GM12878 (cell line): ENCODE measurements at regions not wholly inside any gene's neighbourhood (a gene's known extent, or its start where the extent isn't known, plus 50 kb on each side); places are given as distances from the start of the nearest gene placed in this dataset.

ENCODE experiments used
- ATAC-seq: fragments of 200-7000 bp; cut with Tn5 transposase; 3 replicates; pipeline ENCODE4 v1.9.1; 2020; ENCODE audit warnings: mild to moderate bottlenecking, moderate library complexity
- BruUV-seq: library from RNA; stranded (reverse); fragments of 400-500 nt; replicated peaks from 2 replicates; lab custom pipeline; 2021; lab: Mats Ljungman, UMichigan
- CTCF ChIA-PET: fragments of 300-600 bp; sonication (Branson Sonifier 250); formaldehyde crosslinking; extraction: SDS; loops from one replicate; lab custom pipeline; 2021; ENCODE audit warnings: inconsistent platforms; lab: Yijun Ruan, JAX
- POLR2A ChIA-PET: fragments of 350-600 bp; formaldehyde crosslinking; extraction: SDS; loops from one replicate; lab custom pipeline; 2021; ENCODE audit warnings: inconsistent platforms; lab: Charles Lee
- RAD21 ChIA-PET: fragments of 300-600 bp; sonication (Branson Sonifier 250); formaldehyde crosslinking; loops from one replicate; lab custom pipeline; 2023; ENCODE audit warnings: antibody characterized with exemption; ENCODE audit not compliant: unreplicated experiment; lab: Charles Lee
- SMC1A ChIA-PET: fragments of 300-600 bp; sonication (Branson Sonifier 250); formaldehyde crosslinking; loops from one replicate; lab custom pipeline; 2023; ENCODE audit not compliant: unreplicated experiment, uncharacterized antibody; lab: Charles Lee
- DNase-seq: peaks from one replicate; pipeline ENCODE4 v3.0.0-alpha.2; 2011; ENCODE audit warnings: low read depth, low spot score
- FAIRE-seq: peaks from 3 replicates; lab custom pipeline; 2011; peaks lifted over from hg19 to GRCh38; lab: Jason Lieb, UNC
- H2AFZ ChIP-seq: 2 replicates; pipeline ENCODE4 v1.6.0; 2011; ENCODE audit warnings: low read depth, low read length, control low read depth; ENCODE audit not compliant: control insufficient read depth
- H3K27ac ChIP-seq: 2 replicates; pipeline ENCODE4 v1.5.1; 2011; ENCODE audit warnings: control low read depth; ENCODE audit not compliant: control insufficient read depth, insufficient read depth
- H3K27me3 ChIP-seq, 2 experiments: replicated peaks in 1 of 2; 2 replicates each; pipeline versions ENCODE4 v1.6.0 to v1.6.1; 2011; ENCODE audit warnings: low read length in 1 of 2; ENCODE audit not compliant: control insufficient read depth in 2 of 2, insufficient read depth in 2 of 2
- H3K36me3 ChIP-seq, 2 experiments: 2 replicates each; pipeline ENCODE4 v1.5.1; 2011; ENCODE audit warnings: low read length in 1 of 2; ENCODE audit not compliant: control insufficient read depth in 2 of 2, insufficient read depth in 2 of 2
- H3K4me1 ChIP-seq: 2 replicates; pipeline ENCODE4 v1.6.1; 2011; ENCODE audit warnings: mild to moderate bottlenecking, low read length, moderate library complexity, mixed read lengths; ENCODE audit not compliant: control insufficient read depth, insufficient read depth
- H3K4me2 ChIP-seq: 2 replicates; pipeline ENCODE4 v1.6.0; 2011; ENCODE audit warnings: control low read depth; ENCODE audit not compliant: control insufficient read depth, insufficient read depth
- H3K4me3 ChIP-seq: fragments of 200-600 bp; sonication (generic); 2 replicates; pipeline ENCODE4 v1.5.1; 2016
- H3K79me2 ChIP-seq: 2 replicates; pipeline ENCODE4 v1.6.0; 2011; ENCODE audit warnings: low read length; ENCODE audit not compliant: control insufficient read depth, insufficient read depth
- H3K9ac ChIP-seq: 2 replicates; pipeline ENCODE4 v1.8.0; 2011; ENCODE audit warnings: low read length, control low read depth, mixed read lengths; ENCODE audit not compliant: control insufficient read depth, insufficient read depth
- H3K9me3 ChIP-seq: replicated peaks from 3 replicates; pipeline ENCODE4 v1.5.1; 2011; ENCODE audit warnings: mild to moderate bottlenecking, low read length; ENCODE audit not compliant: control insufficient read depth, insufficient read depth
- H4K20me1 ChIP-seq: 2 replicates; pipeline ENCODE4 v1.6.0; 2011; ENCODE audit not compliant: control insufficient read depth, insufficient read depth
- BCLAF1 ChIP-seq: fragments of 450-650 bp; IDR thresholded peaks from 2 replicates; pipeline ENCODE4 v1.6.1; 2017; ENCODE audit warnings: antibody characterized with exemption, mild to moderate bottlenecking, moderate library complexity
- CHD4 ChIP-seq: fragments of 200-600 bp; sonication (generic); IDR thresholded peaks from 2 replicates; pipeline ENCODE4 v1.6.1; 2016; ENCODE audit warnings: mild to moderate bottlenecking
- FOXK2 ChIP-seq: fragments of 450-650 bp; IDR thresholded peaks from 2 replicates; pipeline ENCODE4 v1.6.1; 2017; ENCODE audit warnings: mild to moderate bottlenecking, moderate library complexity
- KAT2A ChIP-seq: conservative IDR thresholded peaks from 2 replicates; pipeline ENCODE4 v1.6.1; 2011; ENCODE audit warnings: low read depth, low read length; ENCODE audit not compliant: control insufficient read depth
- NRF1 ChIP-seq: conservative IDR thresholded peaks from 2 replicates; pipeline ENCODE4 v1.6.1; 2011; ENCODE audit warnings: mild to moderate bottlenecking, low read depth, low read length, improper control_type of control experiment
- PML ChIP-seq: IDR thresholded peaks from 2 replicates; pipeline ENCODE4 v1.6.1; 2012; ENCODE audit warnings: low read length, inconsistent platforms
- SIX5 ChIP-seq: IDR thresholded peaks from 2 replicates; pipeline ENCODE4 v1.6.1; 2011; ENCODE audit warnings: mild to moderate bottlenecking, low read depth, low read length, moderate library complexity; ENCODE audit not compliant: severe bottlenecking
- SMAD1 ChIP-seq: fragments of 450-650 bp; IDR thresholded peaks from 2 replicates; pipeline ENCODE4 v1.6.1; 2018; ENCODE audit warnings: mild to moderate bottlenecking, low read depth; ENCODE audit not compliant: partially characterized antibody
- WGBS: methylation state at CpG from one replicate; pipeline ENCODE4 v1.1.6; 2016; ENCODE audit warnings: low lambda C conversion rate; ENCODE audit not compliant: insufficient replicate concordance, insufficient coverage; ENCODE audit errors: missing lambda C conversion rate; 5-methylcytosine and 5-hydroxymethylcytosine counted together
- in situ Hi-C: fragments of 300-500 bp; cut with MboI; formaldehyde crosslinking; loops from 9 replicates; pipeline ENCODE4 v1.14.3; 2018; ENCODE audit warnings: mixed read lengths
- intact Hi-C: fragments of 100-400 bp; cut with micrococcal nuclease; formaldehyde crosslinking; loops from one replicate; pipeline ENCODE4 v1.14.2; 2022; ENCODE audit not compliant: unreplicated experiment
- TF ChIP-seq, protein P1 (sequence below), 3 experiments: IDR thresholded peaks in 2 of 3; conservative IDR thresholded peaks in 1 of 3; 2 replicates each; pipeline ENCODE4 v1.5.1; 2011; ENCODE audit warnings: low read depth in 3 of 3, low read length in 3 of 3, mild to moderate bottlenecking in 3 of 3, control low read depth in 2 of 3, moderate library complexity in 2 of 3, inconsistent platforms in 1 of 3, mixed read lengths in 1 of 3; ENCODE audit not compliant: control insufficient read depth in 2 of 3, insufficient read depth in 1 of 3; ENCODE audit errors: extremely low read depth in 1 of 3
- TF ChIP-seq, protein P2 (sequence below): fragments of 450-650 bp; IDR thresholded peaks from 2 replicates; pipeline ENCODE4 v1.6.1; 2017; ENCODE audit warnings: mild to moderate bottlenecking, low read depth, inconsistent platforms; ENCODE audit not compliant: poor library complexity, severe bottlenecking
- TF ChIP-seq, protein P3 (sequence below): fragments of 450-650 bp; IDR thresholded peaks from 2 replicates; pipeline ENCODE4 v1.6.1; 2017; ENCODE audit warnings: mild to moderate bottlenecking, moderate library complexity
- TF ChIP-seq, protein P4 (sequence below): IDR thresholded peaks from 2 replicates; pipeline ENCODE4 v1.6.1; 2012; ENCODE audit warnings: low read depth, low read length, improper control_type of control experiment

- H3K4me2 ChIP-seq: no peak overlapping the region
- H3K4me1 ChIP-seq: peaks cover 12% of the 10 kb centered on the region
- no TSS peak for BruUV-seq
- RAD21 ChIA-PET: no interaction called here
- H3K36me3 ChIP-seq: no peaks in the 10 kb centered on the region; a peak in 1 of 4 replicates
- DNase-seq: no peak
- in situ Hi-C loops (no loop called here), intact Hi-C loops (no loop called here)
- no peak overlapping the region for H3K4me3 ChIP-seq
- H2AFZ ChIP-seq: no peak overlapping the region
- WGBS: 89% methylated on average over 6 of the region's 6 CpGs
- no peaks in the 10 kb centered on the region for H4K20me1 ChIP-seq
- H3K27ac ChIP-seq: no peak overlapping the region
- SMC1A ChIA-PET: no interaction called here
- ATAC-seq: no peak
- no peak for FAIRE-seq
- peaks cover 14% of the 10 kb centered on the region for H3K79me2 ChIP-seq
- POLR2A ChIA-PET: no interaction called here
- CTCF ChIA-PET: no interaction called here
- H3K27me3 ChIP-seq: no peaks in the 10 kb centered on the region
- H3K9me3 ChIP-seq: no peaks in the 10 kb centered on the region
- H3K9ac ChIP-seq: no peak overlapping the region
- TF ChIP-seq CHD4 (no peak), SIX5 (no peak), FOXK2 (no peak), NRF1 (no peak), PML (no peak), KAT2A (no peak), BCLAF1 (no peak), SMAD1 (no peak)
- TF ChIP-seq, protein P1, sequence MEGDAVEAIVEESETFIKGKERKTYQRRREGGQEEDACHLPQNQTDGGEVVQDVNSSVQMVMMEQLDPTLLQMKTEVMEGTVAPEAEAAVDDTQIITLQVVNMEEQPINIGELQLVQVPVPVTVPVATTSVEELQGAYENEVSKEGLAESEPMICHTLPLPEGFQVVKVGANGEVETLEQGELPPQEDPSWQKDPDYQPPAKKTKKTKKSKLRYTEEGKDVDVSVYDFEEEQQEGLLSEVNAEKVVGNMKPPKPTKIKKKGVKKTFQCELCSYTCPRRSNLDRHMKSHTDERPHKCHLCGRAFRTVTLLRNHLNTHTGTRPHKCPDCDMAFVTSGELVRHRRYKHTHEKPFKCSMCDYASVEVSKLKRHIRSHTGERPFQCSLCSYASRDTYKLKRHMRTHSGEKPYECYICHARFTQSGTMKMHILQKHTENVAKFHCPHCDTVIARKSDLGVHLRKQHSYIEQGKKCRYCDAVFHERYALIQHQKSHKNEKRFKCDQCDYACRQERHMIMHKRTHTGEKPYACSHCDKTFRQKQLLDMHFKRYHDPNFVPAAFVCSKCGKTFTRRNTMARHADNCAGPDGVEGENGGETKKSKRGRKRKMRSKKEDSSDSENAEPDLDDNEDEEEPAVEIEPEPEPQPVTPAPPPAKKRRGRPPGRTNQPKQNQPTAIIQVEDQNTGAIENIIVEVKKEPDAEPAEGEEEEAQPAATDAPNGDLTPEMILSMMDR (IDR thresholded peaks at IDR 0.05 in 2 of 3, conservative IDR thresholded peaks at IDR 0.05 in 1 of 3; ENCODE audit: control insufficient read depth in 2 of 3, extremely low read depth in 1 of 3, insufficient read depth in 1 of 3, low read depth in 3 of 3, low read length in 3 of 3): no peak
- TF ChIP-seq, protein P2, sequence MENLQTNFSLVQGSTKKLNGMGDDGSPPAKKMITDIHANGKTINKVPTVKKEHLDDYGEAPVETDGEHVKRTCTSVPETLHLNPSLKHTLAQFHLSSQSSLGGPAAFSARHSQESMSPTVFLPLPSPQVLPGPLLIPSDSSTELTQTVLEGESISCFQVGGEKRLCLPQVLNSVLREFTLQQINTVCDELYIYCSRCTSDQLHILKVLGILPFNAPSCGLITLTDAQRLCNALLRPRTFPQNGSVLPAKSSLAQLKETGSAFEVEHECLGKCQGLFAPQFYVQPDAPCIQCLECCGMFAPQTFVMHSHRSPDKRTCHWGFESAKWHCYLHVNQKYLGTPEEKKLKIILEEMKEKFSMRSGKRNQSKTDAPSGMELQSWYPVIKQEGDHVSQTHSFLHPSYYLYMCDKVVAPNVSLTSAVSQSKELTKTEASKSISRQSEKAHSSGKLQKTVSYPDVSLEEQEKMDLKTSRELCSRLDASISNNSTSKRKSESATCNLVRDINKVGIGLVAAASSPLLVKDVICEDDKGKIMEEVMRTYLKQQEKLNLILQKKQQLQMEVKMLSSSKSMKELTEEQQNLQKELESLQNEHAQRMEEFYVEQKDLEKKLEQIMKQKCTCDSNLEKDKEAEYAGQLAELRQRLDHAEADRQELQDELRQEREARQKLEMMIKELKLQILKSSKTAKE: no peak
- TF ChIP-seq, protein P3, sequence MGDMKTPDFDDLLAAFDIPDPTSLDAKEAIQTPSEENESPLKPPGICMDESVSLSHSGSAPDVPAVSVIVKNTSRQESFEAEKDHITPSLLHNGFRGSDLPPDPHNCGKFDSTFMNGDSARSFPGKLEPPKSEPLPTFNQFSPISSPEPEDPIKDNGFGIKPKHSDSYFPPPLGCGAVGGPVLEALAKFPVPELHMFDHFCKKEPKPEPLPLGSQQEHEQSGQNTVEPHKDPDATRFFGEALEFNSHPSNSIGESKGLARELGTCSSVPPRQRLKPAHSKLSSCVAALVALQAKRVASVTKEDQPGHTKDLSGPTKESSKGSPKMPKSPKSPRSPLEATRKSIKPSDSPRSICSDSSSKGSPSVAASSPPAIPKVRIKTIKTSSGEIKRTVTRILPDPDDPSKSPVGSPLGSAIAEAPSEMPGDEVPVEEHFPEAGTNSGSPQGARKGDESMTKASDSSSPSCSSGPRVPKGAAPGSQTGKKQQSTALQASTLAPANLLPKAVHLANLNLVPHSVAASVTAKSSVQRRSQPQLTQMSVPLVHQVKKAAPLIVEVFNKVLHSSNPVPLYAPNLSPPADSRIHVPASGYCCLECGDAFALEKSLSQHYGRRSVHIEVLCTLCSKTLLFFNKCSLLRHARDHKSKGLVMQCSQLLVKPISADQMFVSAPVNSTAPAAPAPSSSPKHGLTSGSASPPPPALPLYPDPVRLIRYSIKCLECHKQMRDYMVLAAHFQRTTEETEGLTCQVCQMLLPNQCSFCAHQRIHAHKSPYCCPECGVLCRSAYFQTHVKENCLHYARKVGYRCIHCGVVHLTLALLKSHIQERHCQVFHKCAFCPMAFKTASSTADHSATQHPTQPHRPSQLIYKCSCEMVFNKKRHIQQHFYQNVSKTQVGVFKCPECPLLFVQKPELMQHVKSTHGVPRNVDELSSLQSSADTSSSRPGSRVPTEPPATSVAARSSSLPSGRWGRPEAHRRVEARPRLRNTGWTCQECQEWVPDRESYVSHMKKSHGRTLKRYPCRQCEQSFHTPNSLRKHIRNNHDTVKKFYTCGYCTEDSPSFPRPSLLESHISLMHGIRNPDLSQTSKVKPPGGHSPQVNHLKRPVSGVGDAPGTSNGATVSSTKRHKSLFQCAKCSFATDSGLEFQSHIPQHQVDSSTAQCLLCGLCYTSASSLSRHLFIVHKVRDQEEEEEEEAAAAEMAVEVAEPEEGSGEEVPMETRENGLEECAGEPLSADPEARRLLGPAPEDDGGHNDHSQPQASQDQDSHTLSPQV: no peak
- TF ChIP-seq, protein P4, sequence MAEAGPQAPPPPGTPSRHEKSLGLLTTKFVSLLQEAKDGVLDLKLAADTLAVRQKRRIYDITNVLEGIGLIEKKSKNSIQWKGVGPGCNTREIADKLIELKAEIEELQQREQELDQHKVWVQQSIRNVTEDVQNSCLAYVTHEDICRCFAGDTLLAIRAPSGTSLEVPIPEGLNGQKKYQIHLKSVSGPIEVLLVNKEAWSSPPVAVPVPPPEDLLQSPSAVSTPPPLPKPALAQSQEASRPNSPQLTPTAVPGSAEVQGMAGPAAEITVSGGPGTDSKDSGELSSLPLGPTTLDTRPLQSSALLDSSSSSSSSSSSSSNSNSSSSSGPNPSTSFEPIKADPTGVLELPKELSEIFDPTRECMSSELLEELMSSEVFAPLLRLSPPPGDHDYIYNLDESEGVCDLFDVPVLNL: no peak
Observed at GRCh38 chr6:26165261-26165790, 78.1 kb downstream of the HFE start.
